Trophoblast cell (in vitro differentiated cells and primary cell): ENCODE measurements at regions not wholly inside any gene's neighbourhood (a gene's known extent, or its start where the extent isn't known, plus 50 kb on each side); places are given as distances from the start of the nearest gene placed in this dataset.

Source experiments
- DNase-seq, 2 donors: peaks; one replicate each; pipeline ENCODE4 v3.0.0-alpha.2; 2016
- H2AFZ ChIP-seq: 2 replicates; pipeline ENCODE4 v1.6.1; 2013; ENCODE audit warnings: low read length, moderate library complexity, mild to moderate bottlenecking; ENCODE audit not compliant: insufficient read depth, poor library complexity
- H2AK5ac ChIP-seq: 2 replicates; pipeline ENCODE4 v1.6.1; 2013; ENCODE audit warnings: mild to moderate bottlenecking, low read length
- H2BK120ac ChIP-seq: 2 replicates; pipeline ENCODE4 v1.6.1; 2013; ENCODE audit warnings: low read length, mild to moderate bottlenecking, moderate library complexity; ENCODE audit not compliant: insufficient read depth, poor library complexity
- H2BK12ac ChIP-seq: 2 replicates; pipeline ENCODE4 v1.6.1; 2013; ENCODE audit warnings: mild to moderate bottlenecking, low read length, moderate library complexity
- H2BK5ac ChIP-seq: 2 replicates; pipeline ENCODE4 v1.6.1; 2013; ENCODE audit warnings: low read length, low read depth, moderate library complexity, mild to moderate bottlenecking; ENCODE audit not compliant: poor library complexity
- H3K14ac ChIP-seq: 2 replicates; pipeline ENCODE4 v1.6.1; 2013; ENCODE audit warnings: mild to moderate bottlenecking, low read length
- H3K18ac ChIP-seq: 2 replicates; pipeline ENCODE4 v1.6.1; 2013; ENCODE audit warnings: mild to moderate bottlenecking, low read length
- H3K23ac ChIP-seq: 2 replicates; pipeline ENCODE4 v1.6.1; 2013; ENCODE audit warnings: low read length
- H3K27ac ChIP-seq: 2 replicates; pipeline ENCODE4 v1.5.1; 2013; ENCODE audit warnings: low read depth, mild to moderate bottlenecking, inconsistent platforms, low read length, moderate library complexity
- H3K27me3 ChIP-seq: 2 replicates; pipeline ENCODE4 v1.6.1; 2013; ENCODE audit warnings: inconsistent platforms, mild to moderate bottlenecking, low read length, moderate library complexity; ENCODE audit not compliant: insufficient read depth
- H3K36me3 ChIP-seq, 2 experiments: 1 replicate in 1 of 2; 2 replicates in 1 of 2; pipeline ENCODE4 v1.6.1; 2013; ENCODE audit warnings: low read length in 2 of 2, mild to moderate bottlenecking in 2 of 2, moderate library complexity in 1 of 2; ENCODE audit not compliant: insufficient read depth in 2 of 2, control insufficient read depth in 1 of 2
- H3K4ac ChIP-seq: 2 replicates; pipeline ENCODE4 v1.6.1; 2013; ENCODE audit warnings: low read depth, mild to moderate bottlenecking, low read length, moderate library complexity
- H3K4me1 ChIP-seq, 2 experiments: 1 replicate in 1 of 2; 2 replicates in 1 of 2; pipeline ENCODE4 v1.6.1; 2013; ENCODE audit warnings: low read length in 2 of 2, mild to moderate bottlenecking in 2 of 2, moderate library complexity in 1 of 2; ENCODE audit not compliant: insufficient read depth in 2 of 2, control insufficient read depth in 1 of 2
- H3K4me2 ChIP-seq: 2 replicates; pipeline ENCODE4 v1.6.1; 2013; ENCODE audit warnings: inconsistent platforms, mild to moderate bottlenecking, low read length, moderate library complexity
- H3K4me3 ChIP-seq: 2 replicates; pipeline ENCODE4 v1.5.1; 2013; ENCODE audit warnings: mild to moderate bottlenecking, low read depth, low read length, inconsistent platforms
- H3K79me1 ChIP-seq: one replicate; pipeline ENCODE4 v1.6.1; 2013; ENCODE audit warnings: low read length
- H3K79me2 ChIP-seq: 2 replicates; pipeline ENCODE4 v1.6.1; 2013; ENCODE audit warnings: low read length, mild to moderate bottlenecking; ENCODE audit not compliant: control insufficient read depth, insufficient read depth, poor library complexity
- H3K9ac ChIP-seq: 2 replicates; pipeline ENCODE4 v1.6.1; 2013; ENCODE audit warnings: mild to moderate bottlenecking, low read length
- H3K9me3 ChIP-seq: 2 replicates; pipeline ENCODE4 v1.6.1; 2013; ENCODE audit warnings: low read depth, mild to moderate bottlenecking, control low read depth, inconsistent platforms, low read length; ENCODE audit not compliant: insufficient read depth
- H4K12ac ChIP-seq: 2 replicates; pipeline ENCODE4 v1.6.1; 2013; ENCODE audit warnings: low read depth, mild to moderate bottlenecking, low read length, moderate library complexity
- H4K8ac ChIP-seq: 2 replicates; pipeline ENCODE4 v1.6.1; 2013; ENCODE audit warnings: low read depth, mild to moderate bottlenecking, low read length, moderate library complexity
- H4K91ac ChIP-seq: one replicate; pipeline ENCODE4 v1.6.1; 2013; ENCODE audit warnings: low read depth, mild to moderate bottlenecking, low read length, moderate library complexity
- WGBS: extraction: QIAGEN DNeasy Blood & Tissue Kit; methylation state at CpG from one replicate; pipeline ENCODE4 v1.1.7; 2013; ENCODE audit warnings: missing lambda C conversion rate; ENCODE audit not compliant: insufficient read length, insufficient coverage; ENCODE audit errors: extremely low coverage; 5-methylcytosine and 5-hydroxymethylcytosine counted together

GRCh38 chr2:83015035-83015715 lies 1443.9 kb downstream of the SUCLG1 start:
- no peak overlapping the region for H3K9ac ChIP-seq
- H3K4ac ChIP-seq, result no peak overlapping the region
- WGBS, result no CpG with 5 or more reads among the region's 2 CpGs

GRCh38 chr2:83014462-83014861 lies 1444.6 kb downstream of the SUCLG1 start:
- Histone ChIP-seq H3K27ac (no peak overlapping the region), H3K4me3 (no peak overlapping the region), H3K9me3 (no peaks in the 10 kb centered on the region), H3K23ac (no peak overlapping the region), H3K4me2 (no peak overlapping the region), H3K18ac (no peak overlapping the region), H2BK120ac (no peak overlapping the region), H3K4ac (no peak overlapping the region), H3K27me3 (no peaks in the 10 kb centered on the region), H4K8ac (no peak overlapping the region), H2AFZ (no peak overlapping the region), H2BK12ac (no peak overlapping the region), H3K79me2 (no peaks in the 10 kb centered on the region), H3K79me1 (no peaks in the 10 kb centered on the region), H2AK5ac (no peak overlapping the region), H4K91ac (no peak overlapping the region), H4K12ac (no peak overlapping the region), H3K36me3 (no peaks in the 10 kb centered on the region), H3K14ac (no peak overlapping the region), H3K9ac (no peak overlapping the region), H3K4me1 (no peaks in the 10 kb centered on the region), H2BK5ac (no peak overlapping the region)
- no peak for DNase-seq
- no CpG with 5 or more reads among the region's 2 CpGs for WGBS

More at GRCh38 chr2:83015035-83015715, 1443.9 kb downstream of the SUCLG1 start:
- Histone ChIP-seq H3K18ac (no peak overlapping the region), H3K79me1 (no peaks in the 10 kb centered on the region), H3K4me2 (no peak overlapping the region), H2AK5ac (no peak overlapping the region), H4K91ac (no peak overlapping the region), H3K27me3 (no peaks in the 10 kb centered on the region), H2BK12ac (no peak overlapping the region), H3K4me1 (no peaks in the 10 kb centered on the region), H3K23ac (no peak overlapping the region), H3K4me3 (no peak overlapping the region), H4K8ac (no peak overlapping the region), H3K36me3 (no peaks in the 10 kb centered on the region), H3K79me2 (no peaks in the 10 kb centered on the region), H2BK120ac (no peak overlapping the region), H3K9me3 (no peaks in the 10 kb centered on the region), H2AFZ (no peak overlapping the region), H3K27ac (no peak overlapping the region), H4K12ac (no peak overlapping the region), H3K14ac (no peak overlapping the region), H2BK5ac (no peak overlapping the region)
- DNase-seq, result no peak

- H4K12ac ChIP-seq, result no peak overlapping the region
- H2BK5ac ChIP-seq, result no peak overlapping the region
- no peak overlapping the region for H4K8ac ChIP-seq
- no peak overlapping the region for H2AK5ac ChIP-seq
- no peak overlapping the region for H3K9ac ChIP-seq
- no peak overlapping the region for H3K18ac ChIP-seq
- no peak overlapping the region for H2BK12ac ChIP-seq
- no peak overlapping the region for H4K91ac ChIP-seq
- no peaks in the 10 kb centered on the region for H3K79me2 ChIP-seq
- no peak overlapping the region for H3K14ac ChIP-seq
- H3K9me3 ChIP-seq, result no peaks in the 10 kb centered on the region
- H3K4me2 ChIP-seq, result no peak overlapping the region
- no peaks in the 10 kb centered on the region for H3K36me3 ChIP-seq
- no CpG with 5 or more reads among the region's 2 CpGs for WGBS
- no peak overlapping the region for H3K23ac ChIP-seq
- H3K4ac ChIP-seq, result no peak overlapping the region
- DNase-seq, result peak in 1 of 2 donors; percentile 59
- no peaks in the 10 kb centered on the region for H3K79me1 ChIP-seq
- H3K4me1 ChIP-seq, result no peaks in the 10 kb centered on the region
- no peak overlapping the region for H2AFZ ChIP-seq
- H3K27me3 ChIP-seq, result no peaks in the 10 kb centered on the region
- no peak overlapping the region for H2BK120ac ChIP-seq
- H3K27ac ChIP-seq, result no peak overlapping the region
- no peak overlapping the region for H3K4me3 ChIP-seq
Measured at GRCh38 chr2:83006961-83007360, 1452.1 kb downstream of the SUCLG1 start.

- no peak overlapping the region for H3K18ac ChIP-seq
- H2BK12ac ChIP-seq, result no peak overlapping the region
- no peak overlapping the region for H3K9ac ChIP-seq
- no peak overlapping the region for H2BK5ac ChIP-seq
- H3K27me3 ChIP-seq, result no peaks in the 10 kb centered on the region
- H4K12ac ChIP-seq, result no peak overlapping the region
- H3K79me2 ChIP-seq, result no peaks in the 10 kb centered on the region
- no peaks in the 10 kb centered on the region for H3K9me3 ChIP-seq
- H3K4me1 ChIP-seq, result no peaks in the 10 kb centered on the region
- no peaks in the 10 kb centered on the region for H3K79me1 ChIP-seq
- H3K4ac ChIP-seq, result no peak overlapping the region
- no peak overlapping the region for H3K4me2 ChIP-seq
- no peak overlapping the region for H2AK5ac ChIP-seq
- H2BK120ac ChIP-seq, result no peak overlapping the region
- H4K8ac ChIP-seq, result no peak overlapping the region
- no CpG with 5 or more reads among the region's 2 CpGs for WGBS
- H3K4me3 ChIP-seq, result no peak overlapping the region
- no peaks in the 10 kb centered on the region for H3K36me3 ChIP-seq
- no peak overlapping the region for H3K27ac ChIP-seq
- no peak overlapping the region for H4K91ac ChIP-seq
- H3K14ac ChIP-seq, result no peak overlapping the region
- H2AFZ ChIP-seq, result no peak overlapping the region
- DNase-seq, result no peak
- no peak overlapping the region for H3K23ac ChIP-seq
Measured at GRCh38 chr2:83003555-83003954, 1455.5 kb downstream of the SUCLG1 start.
